A673 (cell line): ENCODE measurements at regions not wholly inside any gene's neighbourhood (a gene's known extent, or its start where the extent isn't known, plus 50 kb on each side); places are given as distances from the start of the nearest gene placed in this dataset.

ENCODE experiments used
- BruUV-seq: library from RNA; stranded (reverse); fragments of 400-500 nt; replicated peaks from 2 replicates; lab custom pipeline; 2021; lab: Mats Ljungman, UMichigan
- CTCF ChIA-PET: fragments of 300-600 bp; sonication (Branson Sonifier 250); formaldehyde crosslinking; loops from one replicate; lab custom pipeline; 2022; ENCODE audit warnings: antibody characterized with exemption; lab: Charles Lee
- POLR2A ChIA-PET: fragments of 300-600 bp; sonication (Branson Sonifier 250); formaldehyde crosslinking; loops from one replicate; lab custom pipeline; 2022; ENCODE audit warnings: antibody characterized with exemption; ENCODE audit not compliant: low non-redundant PET; lab: Charles Lee
- DNase-seq: peaks from one replicate; pipeline ENCODE4 v3.0.0-alpha.2; 2015; ENCODE audit warnings: low spot score
- H3K27ac ChIP-seq: fragments of 200-600 bp; sonication (generic); 2 replicates; pipeline ENCODE4 v1.5.1; 2016; ENCODE audit warnings: mixed run types, low read depth, mild to moderate bottlenecking, mixed read lengths, antibody characterized with exemption, low read length; ENCODE audit not compliant: poor library complexity, severe bottlenecking
- H3K27me3 ChIP-seq: fragments of 200-600 bp; sonication (generic); replicated peaks from 2 replicates; pipeline ENCODE4 v1.6.1; 2017; ENCODE audit warnings: mixed run types, low read depth, mild to moderate bottlenecking, mixed read lengths, antibody characterized with exemption, low read length; ENCODE audit not compliant: insufficient read depth, poor library complexity
- H3K36me3 ChIP-seq: fragments of 200-600 bp; sonication (generic); 2 replicates; pipeline ENCODE4 v1.6.1; 2016; ENCODE audit warnings: mixed run types, mild to moderate bottlenecking, mixed read lengths, antibody characterized with exemption, low read length; ENCODE audit not compliant: insufficient read depth, poor library complexity, severe bottlenecking
- H3K4me1 ChIP-seq: fragments of 200-600 bp; sonication (generic); 2 replicates; pipeline ENCODE4 v1.6.1; 2017; ENCODE audit warnings: mixed run types, mild to moderate bottlenecking, mixed read lengths, antibody characterized with exemption, low read length; ENCODE audit not compliant: insufficient read depth, poor library complexity, severe bottlenecking
- H3K4me3 ChIP-seq: fragments of 200-600 bp; sonication (generic); 2 replicates; pipeline ENCODE4 v1.5.1; 2016; ENCODE audit warnings: low read depth, mixed run types, mild to moderate bottlenecking, mixed read lengths, low read length; ENCODE audit not compliant: poor library complexity, severe bottlenecking
- H3K9me3 ChIP-seq: fragments of 200-600 bp; sonication (generic); 2 replicates; pipeline ENCODE4 v1.6.1; 2016; ENCODE audit warnings: mixed run types, low read depth, mild to moderate bottlenecking, mixed read lengths, antibody characterized with exemption, low read length; ENCODE audit not compliant: poor library complexity, severe bottlenecking
- CTCF ChIP-seq: fragments of 300-800, 200-600 bp; sonication (generic); conservative IDR thresholded peaks from 2 replicates; pipeline ENCODE4 v1.5.1; 2017; ENCODE audit warnings: low read depth, mild to moderate bottlenecking, antibody characterized with exemption, low read length, moderate library complexity, mixed read lengths
- EZH2 ChIP-seq: fragments of 200-600 bp; sonication (generic); IDR thresholded peaks from 2 replicates; pipeline ENCODE4 v1.6.1; 2017; ENCODE audit warnings: borderline replicate concordance, low read depth, mild to moderate bottlenecking, mixed read lengths, antibody characterized with exemption, low read length; ENCODE audit not compliant: poor library complexity, severe bottlenecking
- intact Hi-C: fragments of 100-400 bp; cut with micrococcal nuclease; formaldehyde crosslinking; loops from one replicate; pipeline ENCODE4 v1.10.0; 2022; ENCODE audit not compliant: unreplicated experiment

- intact Hi-C loops: no loop called here
- no peak overlapping the region for H3K27ac ChIP-seq
- ChIA-PET POLR2A (no interaction called here), CTCF (no interaction called here)
- no peak overlapping the region for H3K4me3 ChIP-seq
- no peaks in the 10 kb centered on the region for H3K9me3 ChIP-seq
- DNase-seq: no peak
- TF ChIP-seq CTCF (no peak), EZH2 (no peak)
- no peaks in the 10 kb centered on the region for H3K36me3 ChIP-seq
- H3K4me1 ChIP-seq: no peaks in the 10 kb centered on the region
- H3K27me3 ChIP-seq: no peaks in the 10 kb centered on the region
- no TSS peak for BruUV-seq
Observed at GRCh38 chr1:73765551-73766233, 432.3 kb downstream of the LRRIQ3 start.

- DNase-seq: no peak
- ChIA-PET CTCF (no interaction called here), POLR2A (no interaction called here)
- Histone ChIP-seq H3K4me1 (no peaks in the 10 kb centered on the region), H3K27ac (no peak overlapping the region), H3K36me3 (no peaks in the 10 kb centered on the region), H3K4me3 (no peak overlapping the region), H3K9me3 (no peaks in the 10 kb centered on the region), H3K27me3 (no peaks in the 10 kb centered on the region)
- intact Hi-C loops: no loop called here
- TF ChIP-seq CTCF: no peak
- no peak for TF ChIP-seq EZH2
- no TSS peak for BruUV-seq
Observed at GRCh38 chr1:73761559-73761958, 436.4 kb downstream of the LRRIQ3 start.

GRCh38 chr1:73759011-73759410 lies 439.0 kb downstream of the LRRIQ3 start:
- DNase-seq: no peak
- intact Hi-C loops: no loop called here
- Histone ChIP-seq H3K4me1 (no peaks in the 10 kb centered on the region), H3K4me3 (no peak overlapping the region), H3K36me3 (no peaks in the 10 kb centered on the region), H3K9me3 (no peaks in the 10 kb centered on the region), H3K27ac (no peak overlapping the region), H3K27me3 (no peaks in the 10 kb centered on the region)
- TF ChIP-seq EZH2 (no peak), CTCF (no peak)
- ChIA-PET POLR2A (no interaction called here), CTCF (no interaction called here)
- BruUV-seq: no TSS peak
